KMS-11 (cell line): ENCODE measurements at regions not wholly inside any gene's neighbourhood (a gene's known extent, or its start where the extent isn't known, plus 50 kb on each side); places are given as distances from the start of the nearest gene placed in this dataset.

Source experiments
- H2AFZ ChIP-seq: fragments of 200-600 bp; sonication (generic); 2 replicates; pipeline ENCODE4 v1.6.1; 2016; ENCODE audit warnings: antibody characterized with exemption, mixed run types, low read depth
- H3K27ac ChIP-seq: fragments of 200-600 bp; sonication (generic); 2 replicates; pipeline ENCODE4 v1.6.1; 2016; ENCODE audit warnings: mild to moderate bottlenecking, mixed run types
- H3K27me3 ChIP-seq: fragments of 200-600 bp; sonication (generic); 2 replicates; pipeline ENCODE4 v1.6.1; 2017; ENCODE audit warnings: mild to moderate bottlenecking, low read depth, mixed run types, moderate library complexity; ENCODE audit not compliant: insufficient read depth
- H3K36me3 ChIP-seq: fragments of 200-600 bp; sonication (generic); 2 replicates; pipeline ENCODE4 v1.6.1; 2017; ENCODE audit warnings: mild to moderate bottlenecking, mixed run types; ENCODE audit not compliant: insufficient read depth
- H3K4me1 ChIP-seq: fragments of 200-600 bp; sonication (generic); 2 replicates; pipeline ENCODE4 v1.6.1; 2016; ENCODE audit warnings: mild to moderate bottlenecking, low read depth, mixed run types; ENCODE audit not compliant: poor library complexity, severe bottlenecking
- H3K4me2 ChIP-seq: fragments of 200-600 bp; sonication (generic); 2 replicates; pipeline ENCODE4 v1.7.0; 2016; ENCODE audit warnings: mild to moderate bottlenecking, mixed run types
- H3K4me3 ChIP-seq: fragments of 200-600 bp; sonication (generic); IDR thresholded peaks from 2 replicates; pipeline ENCODE4 v1.6.1; 2017; ENCODE audit warnings: low read depth, low read length, mixed read lengths; ENCODE audit not compliant: insufficient read depth
- H3K79me2 ChIP-seq: fragments of 200-600 bp; sonication (generic); 2 replicates; pipeline ENCODE4 v1.6.1; 2016; ENCODE audit warnings: low read depth, mixed run types; ENCODE audit not compliant: insufficient read depth
- H3K9ac ChIP-seq: fragments of 200-600 bp; sonication (generic); 2 replicates; pipeline ENCODE4 v1.6.1; 2016; ENCODE audit warnings: mild to moderate bottlenecking, mixed run types
- H4K20me1 ChIP-seq: fragments of 200-600 bp; sonication (generic); 2 replicates; pipeline ENCODE4 v1.6.1; 2016; ENCODE audit warnings: mild to moderate bottlenecking, mixed run types; ENCODE audit not compliant: insufficient read depth
- CTCF ChIP-seq: fragments of 200-600 bp; sonication (generic); conservative IDR thresholded peaks from 2 replicates; pipeline ENCODE4 v1.6.1; 2017; ENCODE audit warnings: low read depth, mild to moderate bottlenecking, antibody characterized with exemption, low read length, moderate library complexity, mixed read lengths

- Histone ChIP-seq H3K4me2 (no peak overlapping the region), H3K27me3 (no peaks in the 10 kb centered on the region), H2AFZ (no peak overlapping the region), H3K36me3 (no peaks in the 10 kb centered on the region), H3K27ac (no peak overlapping the region), H3K4me1 (no peaks in the 10 kb centered on the region), H3K4me3 (no peak overlapping the region), H3K79me2 (no peaks in the 10 kb centered on the region), H3K9ac (no peak overlapping the region), H4K20me1 (no peaks in the 10 kb centered on the region)
- TF ChIP-seq CTCF = no peak
These were observed 90.0 kb upstream of the ZNF618 start for GRCh38 chr9:113786071-113786470.

DNA sequence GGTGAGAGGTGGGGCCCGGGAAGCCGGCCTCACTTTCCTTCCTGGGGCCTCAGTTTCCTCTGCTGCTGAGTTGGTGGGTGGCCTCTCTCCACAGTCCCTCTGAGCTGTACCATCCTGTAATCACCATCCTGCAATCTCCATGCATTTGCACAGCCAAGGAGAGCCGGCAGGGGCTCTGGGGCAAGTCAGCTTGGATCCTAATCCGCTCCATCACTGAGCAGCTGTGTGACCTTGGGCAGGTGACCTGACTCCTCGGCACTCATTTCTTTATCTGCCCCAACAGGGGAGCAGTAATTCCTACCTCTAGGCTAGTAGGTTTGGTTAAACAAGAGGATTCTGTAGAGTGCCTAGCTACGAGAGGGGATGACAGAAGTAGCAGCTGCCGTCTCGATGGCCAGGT lies 88.2 kb upstream of the ZNF618 start:
- Histone ChIP-seq H3K79me2 (no peaks in the 10 kb centered on the region), H2AFZ (no peak overlapping the region), H3K4me1 (no peaks in the 10 kb centered on the region), H3K36me3 (no peaks in the 10 kb centered on the region), H3K4me2 (no peak overlapping the region), H3K27ac (no peak overlapping the region), H3K27me3 (no peaks in the 10 kb centered on the region), H4K20me1 (no peaks in the 10 kb centered on the region), H3K4me3 (no peak overlapping the region), H3K9ac (no peak overlapping the region)
- no peak for TF ChIP-seq CTCF

- H3K4me1 ChIP-seq = no peaks in the 10 kb centered on the region
- TF ChIP-seq CTCF = no peak
- H4K20me1 ChIP-seq = no peaks in the 10 kb centered on the region
- H2AFZ ChIP-seq = no peak overlapping the region
- no peak overlapping the region for H3K4me2 ChIP-seq
- H3K4me3 ChIP-seq = no peak overlapping the region
- no peak overlapping the region for H3K9ac ChIP-seq
- H3K27ac ChIP-seq = no peak overlapping the region
- no peaks in the 10 kb centered on the region for H3K36me3 ChIP-seq
- H3K79me2 ChIP-seq = no peaks in the 10 kb centered on the region
- no peaks in the 10 kb centered on the region for H3K27me3 ChIP-seq
These were observed 87.3 kb upstream of the ZNF618 start for GRCh38 chr9:113788616-113789330.

DNA sequence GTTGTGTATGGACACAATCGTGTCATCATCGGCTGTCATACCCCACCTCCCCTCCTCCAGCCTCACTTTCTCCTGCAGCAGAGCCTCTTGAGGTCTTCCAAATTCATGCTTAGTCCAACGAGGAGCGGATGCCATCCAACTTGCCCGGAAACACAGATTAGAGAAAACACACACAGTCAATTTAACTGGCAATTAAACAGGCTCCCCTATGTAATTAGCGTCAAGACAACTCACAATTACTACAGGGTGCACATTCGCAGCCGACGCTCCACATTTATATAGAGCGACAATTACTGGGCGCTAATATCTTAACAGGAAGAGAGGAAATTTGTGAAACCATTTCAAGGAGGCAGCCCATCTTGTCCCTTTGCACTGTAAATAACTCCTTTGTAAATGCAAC lies 86.0 kb upstream of the ZNF618 start:
- TF ChIP-seq CTCF = no peak
- Histone ChIP-seq H3K4me1 (no peaks in the 10 kb centered on the region), H4K20me1 (no peaks in the 10 kb centered on the region), H3K4me3 (no peak overlapping the region), H3K9ac (no peak overlapping the region), H3K79me2 (no peaks in the 10 kb centered on the region), H3K36me3 (no peaks in the 10 kb centered on the region), H3K27ac (no peak overlapping the region), H3K27me3 (no peaks in the 10 kb centered on the region), H2AFZ (no peak overlapping the region), H3K4me2 (no peak overlapping the region)
